LHCN-M2 (cell line): ENCODE measurements at regions not wholly inside any gene's neighbourhood (a gene's known extent, or its start where the extent isn't known, plus 50 kb on each side); places are given as distances from the start of the nearest gene placed in this dataset.

Experiments used
- DNase-seq: peaks from one replicate; pipeline ENCODE4 v3.0.0-alpha.2; 2012; ENCODE audit warnings: low read depth

DNA sequence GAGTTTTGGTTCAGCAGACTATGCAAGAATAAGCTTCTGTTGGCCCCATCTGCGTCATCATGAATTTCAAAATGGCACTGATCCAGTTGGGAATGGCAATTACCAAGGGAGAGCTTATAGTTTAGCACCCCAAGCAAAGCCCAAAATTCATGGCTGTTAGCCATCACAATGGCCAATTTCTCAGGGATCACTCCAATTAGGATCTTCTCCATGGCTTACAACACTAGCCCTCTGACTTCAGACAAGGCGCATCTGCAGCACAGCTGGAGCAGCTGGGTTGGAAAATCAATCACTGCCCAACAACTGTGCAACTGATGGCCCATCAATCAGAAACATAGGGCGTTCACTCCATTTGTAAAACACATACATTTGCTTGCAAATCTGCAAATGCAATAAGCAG, 273.6 kb downstream of the SRBD1 start:
- DNase-seq, result no peak

DNA sequence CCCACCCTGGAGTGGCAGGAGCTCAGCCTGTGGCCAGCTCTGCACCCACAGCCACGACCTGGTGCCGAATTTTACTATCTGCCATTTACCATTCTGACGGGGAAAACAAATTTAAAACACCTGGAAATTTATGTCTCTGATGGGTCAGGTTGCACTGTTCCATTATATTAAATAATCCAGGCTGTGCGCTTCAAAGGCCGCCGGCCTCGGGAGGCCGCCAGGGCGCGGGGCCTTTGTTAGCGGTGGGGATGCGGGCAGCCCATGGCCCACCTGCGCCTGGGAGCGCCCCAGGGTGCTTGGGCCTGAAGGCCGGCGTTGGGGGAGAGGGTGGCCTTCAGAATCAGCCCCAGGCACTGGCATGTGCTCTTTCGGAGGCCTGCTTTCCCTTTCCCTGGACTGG, 276.9 kb downstream of the SRBD1 start:
- DNase-seq, result no peak

DNA sequence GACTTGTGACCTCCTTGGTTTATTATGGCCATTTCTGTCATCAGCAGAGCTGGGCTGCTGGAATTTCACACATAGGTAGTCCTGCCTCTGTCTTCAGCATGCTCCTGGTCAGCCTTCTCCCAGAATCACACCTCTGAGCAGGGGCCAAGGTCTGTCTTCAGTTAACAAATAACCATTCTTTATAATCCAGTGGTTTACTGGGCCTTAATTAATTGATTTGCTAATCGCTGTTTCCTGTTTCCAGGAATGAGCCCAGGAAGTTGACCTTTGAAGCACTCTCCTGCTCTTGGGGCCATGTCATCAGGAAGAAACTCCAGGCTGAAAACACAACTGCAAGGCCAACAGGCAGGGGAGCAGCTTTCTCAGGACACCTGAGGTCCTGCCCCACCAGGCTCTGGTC, 278.5 kb downstream of the SRBD1 start:
- DNase-seq, result no peak

DNA sequence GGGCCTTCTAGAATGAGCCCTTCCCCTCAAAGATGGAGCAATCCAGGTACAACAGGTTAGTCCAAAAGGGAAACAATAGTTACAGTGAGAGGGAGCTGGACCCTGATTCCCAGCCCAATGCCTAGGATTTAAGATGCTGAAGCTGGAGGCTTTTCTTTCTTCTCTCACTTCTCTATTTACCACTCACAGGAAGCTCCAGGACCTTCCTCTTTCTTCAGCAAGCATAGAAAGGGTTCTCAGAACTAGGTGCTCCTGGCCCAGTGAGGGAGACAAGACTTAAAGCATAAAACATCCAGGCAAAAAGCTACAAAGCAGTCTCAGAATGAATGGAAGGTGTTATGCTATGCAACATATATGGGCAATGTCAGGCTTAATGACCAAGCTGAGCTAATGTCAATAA, 279.0 kb downstream of the SRBD1 start:
- DNase-seq, result no peak

DNA sequence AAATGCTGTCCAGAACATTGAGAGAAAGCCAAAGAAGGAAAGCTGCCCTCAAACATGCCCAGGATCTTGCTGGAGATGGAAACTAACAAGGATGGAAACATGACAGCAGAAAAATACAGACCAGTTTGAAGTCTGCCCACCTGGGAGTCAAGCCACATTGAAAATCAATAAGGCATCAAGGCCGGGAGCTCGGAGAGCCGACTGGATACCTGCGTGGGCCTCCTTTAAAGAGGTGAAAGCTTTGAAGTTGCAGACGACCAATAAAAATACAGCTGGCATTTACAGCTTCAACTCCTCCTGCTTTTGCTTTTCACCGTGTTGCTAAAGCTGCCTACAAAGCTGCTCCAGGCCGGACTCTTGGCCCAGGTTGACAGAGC, 279.7 kb downstream of the SRBD1 start:
- no peak for DNase-seq

DNA sequence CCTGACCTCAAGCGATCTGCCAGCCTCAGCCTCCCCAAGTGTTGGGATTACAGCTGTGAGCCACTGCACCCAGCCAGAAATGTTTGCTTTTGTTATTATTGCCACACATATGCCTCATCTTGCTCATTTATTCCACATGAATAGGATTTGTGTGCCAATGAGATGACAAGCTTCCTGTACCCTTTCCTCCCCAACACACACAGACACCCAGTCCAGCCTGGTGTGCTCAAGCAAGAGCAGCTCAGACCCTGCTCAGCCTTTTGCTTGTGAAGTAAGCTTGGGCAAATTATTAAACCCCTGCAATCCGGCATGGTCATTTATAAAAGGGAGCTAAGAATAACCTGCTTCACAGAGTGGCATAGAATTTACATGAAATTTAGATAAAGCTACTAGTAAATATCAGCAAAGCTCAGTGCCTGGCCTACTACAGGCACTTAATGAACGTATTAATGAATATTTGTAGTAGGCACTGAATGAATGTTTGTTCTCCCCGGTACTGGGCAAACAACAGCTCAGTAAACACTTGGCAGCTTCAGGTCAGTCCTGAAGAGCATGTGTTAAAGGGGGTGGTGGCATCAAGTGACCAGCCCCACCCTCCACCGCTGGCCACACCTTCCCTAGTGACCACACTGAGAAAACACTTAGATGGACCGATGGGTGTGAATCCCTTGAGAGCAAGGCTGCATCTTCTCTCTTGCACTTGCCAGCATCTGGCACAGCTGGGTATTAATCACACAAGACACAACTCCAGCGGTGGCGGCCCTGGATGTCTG, 280.2 kb downstream of the SRBD1 start:
- peak; percentile 69 for DNase-seq

DNA sequence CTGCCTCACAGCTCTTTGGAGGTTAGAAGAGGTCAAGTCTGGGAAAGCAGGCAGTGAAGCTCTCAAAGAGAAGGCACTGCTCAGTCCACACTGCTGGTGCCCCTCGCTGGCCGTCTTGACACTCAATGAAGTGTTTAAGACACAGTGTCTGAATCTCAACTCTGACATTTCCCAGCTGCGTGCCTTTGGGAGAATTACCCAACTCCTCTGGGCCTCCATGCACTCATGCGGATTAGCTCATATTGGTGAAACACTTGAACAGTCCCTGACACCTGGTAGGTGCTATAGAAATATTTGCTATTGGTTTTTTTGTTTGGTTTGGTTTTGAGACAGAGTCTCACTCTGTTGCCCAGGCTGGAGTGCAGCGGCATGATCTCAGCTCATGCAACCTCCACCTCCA, 281.0 kb downstream of the SRBD1 start:
- no peak for DNase-seq

DNA sequence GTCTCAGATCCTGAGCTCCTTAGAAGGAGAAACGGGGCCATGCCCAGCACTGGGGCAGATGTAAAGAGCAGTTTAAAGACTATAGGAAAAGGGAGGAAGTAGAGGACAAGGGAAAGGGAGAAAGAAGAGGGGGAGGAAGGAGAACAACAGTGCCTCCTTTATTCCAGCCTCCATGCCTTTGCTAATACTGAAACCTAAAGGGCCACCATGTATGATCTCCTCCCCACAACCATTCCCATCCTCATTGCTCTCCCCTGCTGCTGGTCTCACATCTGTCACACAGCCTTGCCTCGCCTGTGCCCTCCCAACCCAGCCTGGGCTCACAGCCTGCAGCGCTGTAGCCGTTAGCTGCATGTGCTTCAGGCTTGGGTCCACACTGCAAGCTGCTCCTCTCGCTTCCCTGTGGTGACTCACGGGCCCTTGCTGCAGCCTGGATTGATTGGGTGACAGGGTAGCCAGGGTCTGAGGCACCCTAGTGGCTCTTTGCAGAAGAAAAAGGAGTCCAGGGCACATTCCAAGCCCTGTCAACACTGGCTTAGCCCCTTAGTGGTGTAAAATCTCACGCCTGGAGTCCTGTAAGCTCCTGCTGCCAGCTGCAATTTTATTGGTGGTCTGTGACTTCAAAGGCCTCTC, 281.9 kb downstream of the SRBD1 start:
- DNase-seq, result peak; percentile 30

DNA sequence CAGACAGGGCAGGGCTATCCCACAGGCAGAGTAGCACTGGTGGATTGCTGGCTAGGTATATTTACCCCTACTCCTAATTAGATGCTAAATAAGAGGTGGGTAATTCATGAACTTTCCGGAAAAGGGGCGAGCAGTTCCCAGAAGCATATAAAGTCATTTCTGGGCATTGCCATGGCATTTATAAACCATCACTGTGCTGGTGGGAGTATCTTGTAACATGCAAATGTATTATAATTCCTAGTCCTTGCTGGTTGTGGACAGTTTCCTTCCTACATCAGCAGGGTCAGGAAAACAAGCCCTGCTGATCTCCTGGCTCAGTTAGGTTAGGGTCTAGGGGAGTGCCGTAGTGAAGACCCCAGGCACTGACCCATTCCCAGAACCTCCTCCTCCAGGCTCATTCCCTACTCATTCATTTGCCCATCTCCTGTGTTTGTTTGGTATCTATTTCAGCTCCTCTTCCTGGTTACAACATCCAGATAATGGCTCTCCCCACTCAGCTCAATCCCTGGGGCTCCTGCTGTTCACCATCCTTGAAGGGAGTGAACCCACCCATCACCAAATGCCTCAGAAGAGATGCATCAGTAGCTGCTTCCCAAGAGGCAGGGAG, 282.7 kb downstream of the SRBD1 start:
- no peak for DNase-seq

DNA sequence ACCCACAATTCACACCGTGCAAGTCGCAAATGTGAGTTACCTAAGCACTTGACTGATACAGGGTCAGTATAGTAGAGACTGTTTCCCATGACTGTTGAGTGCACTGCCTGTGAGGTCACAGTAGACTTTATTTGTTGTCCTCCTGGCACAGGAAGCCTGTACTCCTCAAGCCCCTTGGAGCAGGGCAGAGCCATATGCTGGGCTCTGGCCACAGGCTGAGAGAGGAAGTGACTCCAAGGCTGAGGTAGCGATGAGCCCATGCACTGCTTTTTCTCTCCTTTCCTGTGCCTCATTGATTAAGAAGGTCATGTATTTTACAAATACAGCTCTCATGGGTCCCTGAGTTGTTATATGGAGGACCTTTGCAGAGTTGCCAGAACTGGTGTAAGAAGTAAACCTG, 287.7 kb downstream of the SRBD1 start:
- no peak for DNase-seq

DNA sequence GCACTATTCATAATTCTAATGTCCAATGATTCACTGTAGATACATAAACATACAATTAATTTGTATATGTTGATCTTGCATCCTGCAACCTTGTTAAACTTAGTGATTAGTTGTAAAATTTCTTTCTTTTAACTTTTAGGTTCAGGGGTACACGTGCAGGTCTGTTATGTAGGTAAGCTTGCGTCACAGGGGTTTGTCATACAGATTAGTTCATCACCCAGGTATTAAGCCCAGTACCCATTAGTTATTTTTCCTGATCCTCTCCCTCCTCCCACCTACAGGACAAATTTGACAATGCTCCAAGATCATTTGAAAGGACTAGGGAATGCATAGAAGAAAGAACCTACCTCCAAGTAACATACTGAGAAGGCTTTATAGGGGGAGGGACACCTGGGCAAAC, 290.1 kb downstream of the SRBD1 start:
- no peak for DNase-seq

DNA sequence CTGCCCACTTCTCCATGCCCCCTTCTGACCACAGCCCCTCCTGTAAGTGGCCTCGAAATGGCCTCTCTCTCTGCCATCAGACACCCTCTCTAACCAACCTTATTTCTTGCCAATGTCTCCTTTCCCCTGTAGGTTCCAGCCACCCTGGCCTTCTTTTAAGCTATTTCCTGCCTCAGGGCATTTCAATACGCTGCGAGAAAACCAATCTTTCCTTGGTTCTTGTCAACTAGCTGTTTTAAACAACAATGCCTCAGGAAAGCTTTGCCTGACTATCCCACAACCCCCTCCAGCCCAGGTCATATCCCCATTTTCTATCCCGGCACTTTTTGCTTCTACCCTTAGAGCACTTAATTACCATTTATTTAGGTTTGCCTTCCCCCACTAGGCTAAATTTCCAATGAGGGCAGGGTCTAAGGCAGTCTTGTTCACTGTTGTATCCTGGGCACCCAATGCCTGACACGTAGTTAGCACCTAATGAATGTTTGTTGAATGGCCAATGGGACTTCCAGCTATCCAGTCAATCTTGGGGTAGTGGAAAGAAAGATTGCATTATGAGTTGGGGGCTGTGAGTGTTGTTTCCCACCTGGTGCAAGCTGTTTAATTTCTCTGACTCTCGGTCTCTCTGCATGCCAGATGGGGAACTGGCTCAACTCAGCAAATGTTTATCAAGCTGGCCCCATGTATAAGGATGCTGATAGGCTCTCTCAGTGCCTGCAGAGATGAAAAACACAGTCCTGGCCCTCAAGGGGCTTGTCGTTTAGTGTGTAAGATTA, 291.2 kb downstream of the SRBD1 start:
- no peak for DNase-seq

DNA sequence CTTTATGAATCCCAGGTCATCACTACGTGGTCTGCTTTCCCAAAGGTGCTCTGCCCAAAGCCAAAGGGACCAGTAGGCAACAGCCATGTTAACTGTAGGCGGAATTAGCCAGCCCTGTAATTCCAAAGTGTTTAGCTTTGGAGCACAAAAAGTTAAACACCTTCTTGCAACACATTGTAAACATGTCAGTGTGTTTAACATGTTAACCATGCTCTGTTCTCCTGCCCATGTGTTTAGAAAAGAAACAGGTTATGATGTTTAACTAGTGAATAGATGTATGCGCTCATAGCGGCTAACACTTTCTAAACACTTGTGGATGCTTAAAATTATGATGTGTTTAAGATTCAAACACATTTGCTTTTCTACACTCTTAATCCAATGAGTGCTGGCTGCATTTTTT, 292.4 kb downstream of the SRBD1 start:
- DNase-seq, result no peak

DNA sequence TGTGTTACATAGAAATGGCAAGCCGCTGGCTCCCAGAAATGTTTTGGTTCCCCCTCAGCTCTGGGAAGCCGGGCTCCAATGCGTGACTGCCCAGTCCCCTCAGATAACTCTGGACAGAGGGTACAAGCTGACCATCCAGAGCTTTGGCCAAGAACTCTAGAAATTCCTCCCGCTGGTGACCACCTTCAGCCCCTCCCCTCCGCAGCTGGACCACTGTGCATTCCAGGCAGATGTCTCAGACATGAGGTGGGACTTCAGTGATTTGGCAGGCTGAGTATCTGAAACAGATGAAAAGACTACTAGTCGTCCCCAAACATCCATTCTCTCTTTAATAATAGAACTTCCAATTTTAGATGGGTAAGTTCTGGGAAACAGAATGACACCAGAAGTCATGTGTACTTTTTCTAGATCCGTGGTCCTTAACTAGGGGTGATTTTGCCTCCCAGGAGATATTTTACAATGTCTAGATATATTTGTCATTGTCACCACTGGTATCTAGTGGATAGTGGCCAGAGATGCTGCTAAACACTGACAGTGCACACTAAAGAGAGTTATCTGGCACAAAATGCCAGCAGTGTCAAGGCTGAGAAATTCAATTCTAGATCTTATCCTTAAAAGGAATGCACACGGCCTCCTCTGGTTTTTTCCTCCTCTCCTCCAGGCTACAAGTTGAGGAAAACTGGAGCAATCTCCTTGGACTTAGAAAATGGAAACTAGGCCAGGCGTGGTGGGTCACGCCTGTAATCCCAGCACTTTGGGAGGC, 294.3 kb downstream of the SRBD1 start:
- peak; percentile 75 for DNase-seq

DNA sequence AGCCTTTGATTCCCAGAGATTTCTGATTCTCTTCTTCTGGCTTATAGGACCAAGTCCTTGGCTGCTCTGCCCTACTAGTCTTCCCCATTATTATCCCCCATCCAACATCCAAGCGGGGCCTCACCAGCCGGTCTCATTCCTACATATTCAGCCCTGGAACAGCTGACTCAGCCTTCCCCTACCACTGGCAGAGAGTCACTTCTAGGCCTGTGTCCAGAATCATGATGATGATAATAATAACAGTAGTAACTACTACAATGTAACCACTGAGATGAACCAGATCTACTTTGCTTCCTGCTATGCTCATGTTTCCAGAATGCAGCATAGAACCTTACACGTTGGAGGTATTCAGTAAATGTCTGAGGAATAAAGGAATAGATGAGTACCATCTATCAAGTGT, 295.2 kb downstream of the SRBD1 start:
- peak; percentile 89 for DNase-seq

DNA sequence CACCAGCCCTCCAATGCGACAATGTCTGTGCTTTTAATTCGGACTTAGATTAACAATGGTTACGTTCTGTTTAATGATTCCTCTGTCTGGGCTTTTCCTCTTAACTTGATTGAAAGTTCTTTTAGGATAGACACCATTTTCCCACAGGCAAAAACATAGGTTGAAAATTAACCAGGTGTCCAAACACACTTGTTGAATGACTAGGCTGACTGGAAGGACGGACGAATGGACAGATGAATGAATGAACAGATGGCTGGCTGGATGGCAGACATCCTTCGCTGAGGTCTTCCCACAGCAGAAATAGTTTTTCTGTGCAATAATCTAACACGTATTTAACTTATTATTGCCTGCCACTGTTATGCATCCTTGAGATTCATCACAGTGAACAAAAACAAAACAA, 298.8 kb downstream of the SRBD1 start:
- peak; percentile 31 for DNase-seq

DNA sequence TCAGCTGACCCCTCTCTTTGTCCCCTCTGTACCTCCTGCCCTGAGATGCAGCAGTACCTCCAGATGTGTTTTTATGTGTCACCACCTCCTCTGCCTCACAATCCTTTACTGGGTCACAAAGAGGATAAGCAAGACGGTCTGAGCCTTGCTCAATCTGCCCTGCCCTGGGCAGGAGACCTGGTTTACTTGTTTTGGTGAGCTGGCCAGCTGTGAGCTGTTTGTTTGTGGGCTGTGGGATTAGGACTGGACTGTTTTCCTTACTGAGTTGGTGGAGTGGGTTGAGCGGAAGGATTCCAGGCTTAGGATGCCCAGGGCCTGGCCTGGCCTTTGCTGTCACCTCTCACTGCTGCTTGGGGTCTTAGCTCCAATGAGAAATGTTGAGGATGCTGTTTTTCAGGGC, 299.5 kb downstream of the SRBD1 start:
- peak; percentile 47 for DNase-seq

DNA sequence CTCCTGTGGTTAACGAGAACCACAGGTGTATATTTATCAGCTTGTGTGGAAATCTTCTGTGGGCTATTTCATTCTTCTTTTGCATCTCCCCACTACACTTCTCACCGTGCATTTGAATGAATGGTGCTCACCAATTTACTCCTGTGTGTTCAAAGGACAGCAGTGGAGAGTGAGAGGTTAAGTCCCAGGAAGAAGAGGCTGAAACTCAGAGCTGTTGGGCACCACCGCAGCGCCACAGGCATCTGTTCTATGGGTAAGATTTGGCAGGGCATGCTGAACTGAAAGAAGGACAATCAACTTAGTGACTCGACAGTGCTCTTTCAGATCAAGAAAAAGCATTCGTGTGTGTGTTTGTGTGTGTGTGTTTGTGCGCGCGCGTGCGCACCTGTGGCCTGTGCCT, 297.9 kb upstream of the SIX2 start:
- no peak for DNase-seq

DNA sequence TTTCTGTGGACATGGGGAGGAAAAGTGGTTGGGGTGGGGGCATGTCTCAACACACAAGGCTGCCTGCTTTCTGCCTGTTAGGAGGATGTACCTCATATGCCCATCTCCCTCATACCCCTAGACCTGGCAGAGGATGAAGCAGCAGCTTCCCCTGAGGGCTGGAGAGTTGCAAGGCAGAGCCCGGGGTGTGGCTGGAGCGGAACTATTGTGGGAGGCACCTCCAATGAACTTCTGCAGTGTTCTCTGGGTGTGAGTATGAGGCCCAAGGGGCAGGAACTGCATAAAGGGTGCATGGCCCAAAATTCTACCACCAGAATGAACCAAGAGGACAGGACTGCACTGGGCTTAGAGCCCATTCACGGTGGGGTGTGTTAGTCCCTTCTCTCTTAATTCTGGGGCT, 296.3 kb upstream of the SIX2 start:
- no peak for DNase-seq

DNA sequence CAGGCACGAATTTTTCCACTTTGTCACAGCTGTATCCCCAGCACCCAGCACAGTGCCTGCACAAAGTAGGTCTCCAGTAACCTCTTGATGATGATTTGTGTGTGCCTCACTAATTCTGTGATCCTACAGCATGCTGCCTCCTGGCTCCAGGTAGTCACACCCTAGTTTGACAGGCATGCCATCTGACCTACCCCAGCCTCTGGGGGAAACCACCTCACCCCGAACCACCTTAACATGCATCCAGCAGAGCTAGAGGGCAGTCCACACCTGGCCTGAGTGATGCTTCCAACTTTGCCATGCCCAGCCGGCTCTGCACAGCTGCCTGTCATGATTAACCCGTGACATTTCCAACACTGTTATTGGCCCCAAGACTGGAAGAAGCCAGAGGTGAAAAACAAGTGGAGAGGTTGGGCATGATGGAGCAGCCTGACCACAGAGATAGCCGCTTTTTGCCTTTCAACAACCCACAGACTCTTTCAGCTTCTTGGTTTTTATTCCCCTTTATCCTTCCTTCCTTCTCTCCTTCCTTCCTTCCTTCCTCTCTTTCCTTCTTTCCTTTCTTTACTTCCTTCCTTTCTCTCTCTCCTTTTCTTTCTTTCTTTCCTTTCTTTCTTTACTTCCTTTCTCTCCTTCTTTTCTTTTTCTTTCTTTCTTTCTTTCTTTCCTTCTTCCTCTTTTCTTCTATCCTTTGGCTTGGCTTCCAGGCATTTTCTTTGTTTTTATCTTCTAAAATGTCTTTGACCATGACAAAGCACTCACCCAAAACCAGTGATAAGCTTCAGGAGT, 294.4 kb upstream of the SIX2 start:
- DNase-seq, result no peak
